ENCODE measurements at regions not wholly inside any gene's neighbourhood (a gene's known extent, or its start where the extent isn't known, plus 50 kb on each side); places are given as distances from the start of the nearest gene placed in this dataset.

DNA sequence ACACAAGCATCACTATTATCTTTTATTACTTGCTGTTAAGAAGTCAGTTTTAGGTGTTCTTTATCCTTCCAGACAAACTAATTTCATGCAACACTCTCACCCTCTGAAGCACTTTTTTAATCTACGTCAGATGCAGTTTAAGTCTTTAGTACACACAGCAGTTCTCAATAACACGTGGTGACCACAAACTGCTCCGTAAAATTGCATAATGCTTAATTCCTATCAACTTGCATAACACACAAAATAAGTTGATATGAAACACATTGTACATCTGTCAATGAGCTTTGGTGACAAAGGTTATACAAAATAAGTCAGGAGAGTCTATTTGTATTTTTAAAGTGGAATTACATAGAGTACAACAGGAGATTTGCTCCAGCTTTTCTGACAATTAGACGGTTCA, 140.9 kb upstream of the ETS2 start:
- TF ChIP-seq CTCF (IDR thresholded peaks at IDR 0.05; ENCODE audit: extremely low read depth in 1 of 2, insufficient read depth in 1 of 2, low read depth in 1 of 2, low read length in 2 of 2) (no peak), MYC (IDR thresholded peaks at IDR 0.05; ENCODE audit: low read depth, low read length) (no peak), EZH2 (IDR thresholded peaks at IDR 0.05; ENCODE audit: borderline replicate concordance, low read depth, low read length, severe bottlenecking) (no peak), FOS (IDR thresholded peaks at IDR 0.05; ENCODE audit: borderline replicate concordance, insufficient read depth, low read length) (no peak), POLR2A (IDR thresholded peaks at IDR 0.05; ENCODE audit: low read depth, low read length) (no peak), POLR2AphosphoS5 (IDR thresholded peaks at IDR 0.05; ENCODE audit: insufficient read depth, low read depth, low read length) (no peak)

All from endothelial cell of umbilical vein (primary cell).